ENCODE measurements at regions not wholly inside any gene's neighbourhood (a gene's known extent, or its start where the extent isn't known, plus 50 kb on each side); places are given as distances from the start of the nearest gene placed in this dataset.

- ATAC-seq (ENCODE audit: insufficient number of reproducible peaks, low FRiP score, low read depth) (no peak), DNase-seq (ENCODE audit: low spot score) (no peak)
- H3K36me3 ChIP-seq: no peaks in the 10 kb centered on the region
- H3K27me3 ChIP-seq (replicated peaks; ENCODE audit: insufficient read depth): no peaks in the 10 kb centered on the region
- no peak overlapping the region for H3K27ac ChIP-seq
- no peak overlapping the region for H3K4me3 ChIP-seq
- H3K4me1 ChIP-seq (ENCODE audit: control insufficient read depth in 1 of 2, low read depth in 2 of 2): no peaks in the 10 kb centered on the region
- TF ChIP-seq CTCF (IDR thresholded peaks at IDR 0.05): no peak
- peaks cover 2% of the 10 kb centered on the region for H3K9me3 ChIP-seq
Measured at GRCh38 chr4:19429684-19430083, 822.0 kb upstream of the SLIT2 start.

GRCh38 chr4:19425146-19425545 is 826.6 kb upstream of the SLIT2 start:
- no peaks in the 10 kb centered on the region for H3K27me3 ChIP-seq (replicated peaks; ENCODE audit: insufficient read depth)
- H3K27ac ChIP-seq: no peak overlapping the region
- no peak overlapping the region for H3K4me3 ChIP-seq
- no peak for DNase-seq (ENCODE audit: low spot score)
- TF ChIP-seq CTCF (IDR thresholded peaks at IDR 0.05): no peak
- H3K4me1 ChIP-seq (ENCODE audit: control insufficient read depth in 1 of 2, low read depth in 2 of 2): no peaks in the 10 kb centered on the region
- ATAC-seq (ENCODE audit: insufficient number of reproducible peaks, low FRiP score, low read depth): no peak
- no peaks in the 10 kb centered on the region for H3K36me3 ChIP-seq
- peaks cover 2% of the 10 kb centered on the region for H3K9me3 ChIP-seq

- ATAC-seq (ENCODE audit: insufficient number of reproducible peaks, low FRiP score, low read depth) (no peak), DNase-seq (ENCODE audit: low spot score) (no peak)
- Histone ChIP-seq H3K27ac (no peak overlapping the region), H3K4me3 (no peak overlapping the region), H3K4me1 (ENCODE audit: control insufficient read depth in 1 of 2, low read depth in 2 of 2) (no peaks in the 10 kb centered on the region), H3K27me3 (replicated peaks; ENCODE audit: insufficient read depth) (no peaks in the 10 kb centered on the region), H3K36me3 (no peaks in the 10 kb centered on the region), H3K9me3 (no peaks in the 10 kb centered on the region)
- TF ChIP-seq CTCF (IDR thresholded peaks at IDR 0.05): no peak
Measured at GRCh38 chr4:19417256-19417655, 834.4 kb upstream of the SLIT2 start.

GRCh38 chr4:19416146-19416545 is 835.6 kb upstream of the SLIT2 start:
- Histone ChIP-seq H3K4me3 (no peak overlapping the region), H3K27ac (no peak overlapping the region), H3K36me3 (no peaks in the 10 kb centered on the region), H3K9me3 (no peaks in the 10 kb centered on the region), H3K4me1 (ENCODE audit: control insufficient read depth in 1 of 2, low read depth in 2 of 2) (no peaks in the 10 kb centered on the region), H3K27me3 (replicated peaks; ENCODE audit: insufficient read depth) (no peaks in the 10 kb centered on the region)
- ATAC-seq (ENCODE audit: insufficient number of reproducible peaks, low FRiP score, low read depth): no peak
- TF ChIP-seq CTCF (IDR thresholded peaks at IDR 0.05): no peak
- no peak for DNase-seq (ENCODE audit: low spot score)

GRCh38 chr4:19408490-19408889 is 843.2 kb upstream of the SLIT2 start:
- no peak for TF ChIP-seq CTCF (IDR thresholded peaks at IDR 0.05)
- Histone ChIP-seq H3K4me1 (ENCODE audit: control insufficient read depth in 1 of 2, low read depth in 2 of 2) (no peaks in the 10 kb centered on the region), H3K27me3 (replicated peaks; ENCODE audit: insufficient read depth) (no peaks in the 10 kb centered on the region), H3K36me3 (no peaks in the 10 kb centered on the region), H3K27ac (no peak overlapping the region), H3K4me3 (no peak overlapping the region), H3K9me3 (no peaks in the 10 kb centered on the region)
- DNase-seq (ENCODE audit: low spot score) (no peak), ATAC-seq (ENCODE audit: insufficient number of reproducible peaks, low FRiP score, low read depth) (no peak)
